ENCODE measurements at regions not wholly inside any gene's neighbourhood (a gene's known extent, or its start where the extent isn't known, plus 50 kb on each side); places are given as distances from the start of the nearest gene placed in this dataset.

GRCh38 chr21:16455526-16455925 is 725.7 kb downstream of the USP25 start:
- Mint-ChIP-seq H3K9me3 (ENCODE audit: unreplicated experiment) (no peaks in the 10 kb centered on the region), H3K36me3 (ENCODE audit: insufficient read depth, unreplicated experiment) (no peaks in the 10 kb centered on the region), H3K27ac (ENCODE audit: unreplicated experiment) (no peak overlapping the region), H3K4me1 (ENCODE audit: low read depth, unreplicated experiment) (no peaks in the 10 kb centered on the region), H3K4me3 (ENCODE audit: unreplicated experiment) (no peak overlapping the region), H3K27me3 (ENCODE audit: insufficient read depth, unreplicated experiment) (peaks cover 3% of the 10 kb centered on the region)
- H3K27me3 ChIP-seq (replicated peaks; ENCODE audit: control insufficient read depth, insufficient read depth, low read length), result no peaks in the 10 kb centered on the region
- H3K4me1 ChIP-seq, result no peaks in the 10 kb centered on the region
- no TSS peak for BruUV-seq (replicated peaks)
- TF ChIP-seq, protein P1, sequence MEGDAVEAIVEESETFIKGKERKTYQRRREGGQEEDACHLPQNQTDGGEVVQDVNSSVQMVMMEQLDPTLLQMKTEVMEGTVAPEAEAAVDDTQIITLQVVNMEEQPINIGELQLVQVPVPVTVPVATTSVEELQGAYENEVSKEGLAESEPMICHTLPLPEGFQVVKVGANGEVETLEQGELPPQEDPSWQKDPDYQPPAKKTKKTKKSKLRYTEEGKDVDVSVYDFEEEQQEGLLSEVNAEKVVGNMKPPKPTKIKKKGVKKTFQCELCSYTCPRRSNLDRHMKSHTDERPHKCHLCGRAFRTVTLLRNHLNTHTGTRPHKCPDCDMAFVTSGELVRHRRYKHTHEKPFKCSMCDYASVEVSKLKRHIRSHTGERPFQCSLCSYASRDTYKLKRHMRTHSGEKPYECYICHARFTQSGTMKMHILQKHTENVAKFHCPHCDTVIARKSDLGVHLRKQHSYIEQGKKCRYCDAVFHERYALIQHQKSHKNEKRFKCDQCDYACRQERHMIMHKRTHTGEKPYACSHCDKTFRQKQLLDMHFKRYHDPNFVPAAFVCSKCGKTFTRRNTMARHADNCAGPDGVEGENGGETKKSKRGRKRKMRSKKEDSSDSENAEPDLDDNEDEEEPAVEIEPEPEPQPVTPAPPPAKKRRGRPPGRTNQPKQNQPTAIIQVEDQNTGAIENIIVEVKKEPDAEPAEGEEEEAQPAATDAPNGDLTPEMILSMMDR (IDR thresholded peaks at IDR 0.05; ENCODE audit: insufficient read depth in 1 of 2, low read depth in 1 of 2, low read length in 1 of 2, severe bottlenecking in 1 of 2, unreplicated experiment in 1 of 2), result no peak
- ChIA-PET CTCF (no interaction called here), POLR2A (no interaction called here)
- no peaks in the 10 kb centered on the region for H3K9me3 ChIP-seq
- H3K4me3 ChIP-seq (ENCODE audit: low read depth, low read length), result no peak overlapping the region
- intact Hi-C loops (cut with micrococcal nuclease; ENCODE audit: unreplicated experiment), result no loop called here
- H3K36me3 ChIP-seq (ENCODE audit: control insufficient read depth, insufficient read depth, low read length), result no peaks in the 10 kb centered on the region
- no peak for DNase-seq

DNA sequence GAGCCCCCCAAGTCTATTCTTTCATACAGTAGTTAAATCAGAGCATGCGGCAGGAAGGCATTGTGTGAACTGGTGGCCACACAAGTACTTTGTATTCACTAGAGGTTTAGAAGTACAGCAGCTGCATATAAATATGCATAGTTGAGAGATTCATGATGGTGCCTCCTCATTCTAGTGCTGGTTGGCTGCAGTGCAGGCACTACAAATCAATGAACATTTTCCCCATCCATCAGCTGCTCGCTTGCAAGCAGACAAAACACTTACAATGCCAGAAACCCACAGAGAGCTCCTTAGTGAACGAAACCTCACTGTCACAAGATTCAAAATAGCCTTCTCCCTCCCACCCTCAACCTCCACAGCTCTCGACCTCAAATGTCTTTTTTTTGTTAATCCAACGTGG is 726.2 kb downstream of the USP25 start:
- intact Hi-C loops (cut with micrococcal nuclease; ENCODE audit: unreplicated experiment), result no loop called here
- TF ChIP-seq, protein P1 (IDR thresholded peaks at IDR 0.05; ENCODE audit: insufficient read depth in 1 of 2, low read depth in 1 of 2, low read length in 1 of 2, severe bottlenecking in 1 of 2, unreplicated experiment in 1 of 2), result no peak
- Histone ChIP-seq H3K4me1 (no peaks in the 10 kb centered on the region), H3K9me3 (no peaks in the 10 kb centered on the region), H3K27me3 (replicated peaks; ENCODE audit: control insufficient read depth, insufficient read depth, low read length) (no peaks in the 10 kb centered on the region), H3K36me3 (ENCODE audit: control insufficient read depth, insufficient read depth, low read length) (no peaks in the 10 kb centered on the region), H3K4me3 (ENCODE audit: low read depth, low read length) (no peak overlapping the region)
- H3K27ac Mint-ChIP-seq (ENCODE audit: unreplicated experiment), result no peak overlapping the region
- DNase-seq, result no peak
- no peak overlapping the region for H3K4me3 Mint-ChIP-seq (ENCODE audit: unreplicated experiment)
- ChIA-PET CTCF (no interaction called here), POLR2A (no interaction called here)
- no peaks in the 10 kb centered on the region for H3K9me3 Mint-ChIP-seq (ENCODE audit: unreplicated experiment)
- no peaks in the 10 kb centered on the region for H3K4me1 Mint-ChIP-seq (ENCODE audit: low read depth, unreplicated experiment)
- no TSS peak for BruUV-seq (replicated peaks)
- no peaks in the 10 kb centered on the region for H3K36me3 Mint-ChIP-seq (ENCODE audit: insufficient read depth, unreplicated experiment)
- peaks cover 3% of the 10 kb centered on the region for H3K27me3 Mint-ChIP-seq (ENCODE audit: insufficient read depth, unreplicated experiment)

- Histone ChIP-seq H3K27me3 (replicated peaks; ENCODE audit: control insufficient read depth, insufficient read depth, low read length) (no peaks in the 10 kb centered on the region), H3K4me3 (ENCODE audit: low read depth, low read length) (no peak overlapping the region), H3K9me3 (no peaks in the 10 kb centered on the region), H3K4me1 (no peaks in the 10 kb centered on the region), H3K36me3 (ENCODE audit: control insufficient read depth, insufficient read depth, low read length) (no peaks in the 10 kb centered on the region)
- Mint-ChIP-seq H3K36me3 (ENCODE audit: insufficient read depth, unreplicated experiment) (no peaks in the 10 kb centered on the region), H3K27me3 (ENCODE audit: insufficient read depth, unreplicated experiment) (peaks cover 5% of the 10 kb centered on the region), H3K27ac (ENCODE audit: unreplicated experiment) (no peak overlapping the region), H3K4me1 (ENCODE audit: low read depth, unreplicated experiment) (no peaks in the 10 kb centered on the region), H3K9me3 (ENCODE audit: unreplicated experiment) (no peaks in the 10 kb centered on the region), H3K4me3 (ENCODE audit: unreplicated experiment) (no peak overlapping the region)
- no TSS peak for BruUV-seq (replicated peaks)
- TF ChIP-seq, protein P1 (IDR thresholded peaks at IDR 0.05; ENCODE audit: insufficient read depth in 1 of 2, low read depth in 1 of 2, low read length in 1 of 2, severe bottlenecking in 1 of 2, unreplicated experiment in 1 of 2), result no peak
- CTCF ChIA-PET, result no interaction called here
- DNase-seq, result no peak
- intact Hi-C loops (cut with micrococcal nuclease; ENCODE audit: unreplicated experiment), result no loop called here
- POLR2A ChIA-PET, result no interaction called here
Observed at GRCh38 chr21:16457498-16457897, 727.7 kb downstream of the USP25 start.
